SH-SY5Y (cell line): ENCODE measurements at regions not wholly inside any gene's neighbourhood (a gene's known extent, or its start where the extent isn't known, plus 50 kb on each side); places are given as distances from the start of the nearest gene placed in this dataset.

ENCODE experiments used
- GATA2 ChIP-seq: IDR thresholded peaks from 2 replicates; pipeline ENCODE4 v1.6.1; 2011; ENCODE audit warnings: mild to moderate bottlenecking, low read depth, low read length
- GATA3 ChIP-seq: IDR thresholded peaks from 2 replicates; pipeline ENCODE4 v1.6.1; 2011; ENCODE audit warnings: low read depth, mild to moderate bottlenecking, low read length, moderate library complexity

DNA sequence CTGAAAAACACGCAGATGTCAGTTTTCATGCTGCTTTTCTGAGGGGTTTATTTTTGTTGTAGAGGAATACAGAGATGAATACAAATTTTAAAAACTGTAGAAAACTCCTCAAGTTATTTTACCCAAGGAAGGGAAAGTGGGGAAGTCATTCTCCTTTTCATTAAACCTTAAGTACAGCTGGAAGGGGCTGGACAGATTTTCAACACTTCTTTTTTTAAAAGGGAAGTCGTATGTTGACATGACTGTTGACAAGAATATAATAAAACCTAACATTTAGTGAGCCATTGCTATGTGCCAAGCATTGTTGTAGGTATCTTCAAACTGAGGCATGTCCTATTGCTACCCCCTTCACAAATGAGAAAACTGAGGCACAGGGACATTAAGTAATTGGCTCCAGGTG is 235.7 kb upstream of the ELL2 start:
- TF ChIP-seq GATA2 (no peak), GATA3 (no peak)
